Hepatocyte (in vitro differentiated cells): ENCODE measurements at regions not wholly inside any gene's neighbourhood (a gene's known extent, or its start where the extent isn't known, plus 50 kb on each side); places are given as distances from the start of the nearest gene placed in this dataset.
"Not testable (repeated sequence)": the region's sequence is repeated elsewhere in the genome, so short reads cannot be mapped to it uniquely, and the experiment has no call there.

Experiments used
- DNase-seq: peaks from one replicate; pipeline ENCODE4 v3.0.0-alpha.2; 2016; ENCODE audit warnings: low spot score
- H2AFZ ChIP-seq: fragments of 200-600 bp; sonication (generic); 2 replicates; pipeline ENCODE4 v1.6.0; 2016; ENCODE audit warnings: antibody characterized with exemption, mild to moderate bottlenecking
- H3K27ac ChIP-seq: fragments of 200-600 bp; sonication (generic); 2 replicates; pipeline ENCODE4 v1.5.1; 2016; ENCODE audit warnings: mild to moderate bottlenecking
- H3K27me3 ChIP-seq: fragments of 200-600 bp; sonication (generic); 2 replicates; pipeline ENCODE4 v1.6.1; 2016
- H3K36me3 ChIP-seq: fragments of 200-600 bp; sonication (generic); replicated peaks from 2 replicates; pipeline ENCODE4 v1.5.1; 2016; ENCODE audit warnings: low read depth; ENCODE audit not compliant: insufficient read depth
- H3K4me1 ChIP-seq: fragments of 200-600 bp; sonication (generic); 2 replicates; pipeline ENCODE4 v1.5.1; 2016; ENCODE audit warnings: mild to moderate bottlenecking, moderate library complexity; ENCODE audit not compliant: insufficient read depth
- H3K4me2 ChIP-seq: fragments of 200-600 bp; sonication (generic); 2 replicates; pipeline ENCODE4 v1.6.0; 2016
- H3K4me3 ChIP-seq: fragments of 200-600 bp; sonication (generic); 2 replicates; pipeline ENCODE4 v1.5.1; 2016; ENCODE audit warnings: mild to moderate bottlenecking
- H3K79me2 ChIP-seq: fragments of 200-600 bp; sonication (generic); 2 replicates; pipeline ENCODE4 v1.6.0; 2017; ENCODE audit warnings: mild to moderate bottlenecking
- H3K9me2 ChIP-seq: fragments of 200-600 bp; sonication (generic); replicated peaks from 2 replicates; pipeline ENCODE4 v1.6.0; 2017; ENCODE audit warnings: mild to moderate bottlenecking; ENCODE audit not compliant: insufficient read depth
- H3K9me3 ChIP-seq: fragments of 200-600 bp; sonication (generic); 2 replicates; pipeline ENCODE4 v1.5.1; 2016; ENCODE audit warnings: low read depth, mild to moderate bottlenecking
- H4K20me1 ChIP-seq: fragments of 200-600 bp; sonication (generic); 2 replicates; pipeline ENCODE4 v1.6.0; 2016; ENCODE audit warnings: mild to moderate bottlenecking; ENCODE audit not compliant: insufficient read depth, poor library complexity, severe bottlenecking
- CTCF ChIP-seq: fragments of 200-600 bp; sonication (generic); IDR thresholded peaks from 2 replicates; pipeline ENCODE4 v1.5.1; 2016; ENCODE audit warnings: antibody characterized with exemption, mild to moderate bottlenecking; ENCODE audit not compliant: poor library complexity
- EZH2 ChIP-seq: fragments of 200-600 bp; sonication (generic); IDR thresholded peaks from 2 replicates; pipeline ENCODE4 v1.6.1; 2016; ENCODE audit warnings: antibody characterized with exemption, mild to moderate bottlenecking, borderline replicate concordance
- EZH2phosphoT487 ChIP-seq: fragments of 200-600 bp; sonication (generic); IDR thresholded peaks from one replicate; pipeline ENCODE4 v1.6.1; 2018; ENCODE audit warnings: antibody characterized with exemption, mild to moderate bottlenecking, low read depth, moderate library complexity; ENCODE audit not compliant: unreplicated experiment, severe bottlenecking
- WGBS: methylation state at CpG from one replicate; pipeline ENCODE4 v1.1.6; 2016; ENCODE audit warnings: low lambda C conversion rate; ENCODE audit errors: missing lambda C conversion rate; 5-methylcytosine and 5-hydroxymethylcytosine counted together

GRCh38 chr15:87672309-87673288 is 583.9 kb downstream of the NTRK3 start:
- Histone ChIP-seq H3K27me3 (no peaks in the 10 kb centered on the region), H3K79me2 (no peaks in the 10 kb centered on the region), H3K27ac (no peak overlapping the region), H3K4me3 (no peak overlapping the region), H3K9me2 (no peaks in the 10 kb centered on the region), H3K36me3 (no peaks in the 10 kb centered on the region), H4K20me1 (no peaks in the 10 kb centered on the region), H2AFZ (no peak overlapping the region), H3K4me1 (no peaks in the 10 kb centered on the region), H3K9me3 (no peaks in the 10 kb centered on the region), H3K4me2 (no peak overlapping the region)
- 52% methylated on average over 8 of the region's 8 CpGs for WGBS
- TF ChIP-seq CTCF: peak; percentile 61
- no peak for TF ChIP-seq EZH2phosphoT487
- peak; percentile 50 for DNase-seq

- Histone ChIP-seq H3K4me3 (no peak overlapping the region), H3K27me3 (no peaks in the 10 kb centered on the region), H3K79me2 (no peaks in the 10 kb centered on the region), H3K27ac (no peak overlapping the region), H3K4me1 (no peaks in the 10 kb centered on the region), H3K4me2 (no peak overlapping the region), H2AFZ (no peak overlapping the region), H3K36me3 (no peaks in the 10 kb centered on the region), H3K9me2 (no peaks in the 10 kb centered on the region), H3K9me3 (no peaks in the 10 kb centered on the region), H4K20me1 (no peaks in the 10 kb centered on the region)
- no peak for DNase-seq
- no peak for TF ChIP-seq EZH2
- TF ChIP-seq EZH2phosphoT487: no peak
- no peak for TF ChIP-seq CTCF
- 56% methylated on average over 5 of the region's 5 CpGs for WGBS
Measured at GRCh38 chr15:87671289-87671688, 585.2 kb downstream of the NTRK3 start.

GRCh38 chr15:87669846-87670245 is 586.7 kb downstream of the NTRK3 start:
- Histone ChIP-seq H4K20me1 (no peaks in the 10 kb centered on the region), H3K27me3 (no peaks in the 10 kb centered on the region), H3K4me2 (no peak overlapping the region), H3K9me2 (no peaks in the 10 kb centered on the region), H2AFZ (no peak overlapping the region), H3K79me2 (no peaks in the 10 kb centered on the region), H3K27ac (no peak overlapping the region), H3K4me3 (no peak overlapping the region), H3K36me3 (no peaks in the 10 kb centered on the region), H3K9me3 (no peaks in the 10 kb centered on the region), H3K4me1 (no peaks in the 10 kb centered on the region)
- TF ChIP-seq EZH2phosphoT487 (no peak), EZH2 (no peak), CTCF (no peak)
- WGBS: 87% methylated on average over 6 of the region's 6 CpGs
- no peak for DNase-seq

GRCh38 chr15:87668768-87669564 is 587.6 kb downstream of the NTRK3 start:
- not testable (repeated sequence) for H3K9me2 ChIP-seq, H3K4me1 ChIP-seq, H3K9me3 ChIP-seq, H3K4me2 ChIP-seq, H3K27ac ChIP-seq, H3K36me3 ChIP-seq, DNase-seq, H3K79me2 ChIP-seq, H2AFZ ChIP-seq, H3K27me3 ChIP-seq, H3K4me3 ChIP-seq, H4K20me1 ChIP-seq
- 89% methylated on average over 8 of the region's 8 CpGs for WGBS
